ENCODE measurements at regions not wholly inside any gene's neighbourhood (a gene's known extent, or its start where the extent isn't known, plus 50 kb on each side); places are given as distances from the start of the nearest gene placed in this dataset.

GRCh38 chr6:79864421-79864820 lies 82.9 kb downstream of the ELOVL4 start:
- no peak for DNase-seq (ENCODE audit: low spot score)

DNA sequence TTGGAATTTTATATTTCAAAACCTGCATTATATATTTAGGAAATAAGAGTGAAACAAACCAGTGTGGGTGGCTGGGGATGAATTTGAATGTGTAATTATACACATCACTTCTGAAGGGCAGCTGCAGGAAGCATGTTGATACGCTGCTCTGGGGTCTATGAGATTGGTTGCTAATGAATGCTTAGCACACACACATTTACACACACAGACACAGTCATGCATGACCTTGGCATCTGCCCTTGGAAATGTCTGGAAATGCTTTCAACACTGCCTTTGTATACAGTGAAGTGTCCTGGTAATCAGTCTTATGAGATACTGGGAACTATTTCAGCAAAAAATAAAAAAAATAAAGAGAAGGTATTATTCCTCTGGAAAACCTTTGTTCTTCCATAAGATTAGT lies 83.4 kb downstream of the ELOVL4 start:
- DNase-seq (ENCODE audit: low spot score): no peak

- no peak for DNase-seq (ENCODE audit: low spot score)
Observed at GRCh38 chr6:79863566-79863965, 83.8 kb downstream of the ELOVL4 start.

DNA sequence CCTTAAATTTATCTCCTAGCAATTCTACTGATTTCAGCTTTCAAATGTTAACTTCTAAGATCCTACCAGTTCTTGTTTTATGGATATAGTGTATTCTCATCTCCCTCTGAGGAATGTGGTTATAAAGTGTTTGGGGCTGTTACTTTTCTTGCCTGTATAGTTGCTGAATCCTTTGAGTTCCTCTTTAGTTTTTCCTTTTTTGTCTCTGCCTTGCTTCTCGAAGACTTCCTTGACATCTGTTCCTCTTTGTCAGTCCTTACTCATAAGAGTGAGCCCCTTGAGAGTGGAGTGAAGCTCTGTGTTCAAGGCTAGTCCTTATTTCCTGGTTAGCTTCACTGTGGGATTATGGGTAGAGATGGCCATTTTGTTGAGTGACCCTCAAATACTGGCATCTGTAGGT lies 84.6 kb downstream of the ELOVL4 start:
- DNase-seq (ENCODE audit: low spot score): no peak

- no peak for DNase-seq (ENCODE audit: low spot score)
Observed at GRCh38 chr6:79862126-79862525, 85.2 kb downstream of the ELOVL4 start.

DNA sequence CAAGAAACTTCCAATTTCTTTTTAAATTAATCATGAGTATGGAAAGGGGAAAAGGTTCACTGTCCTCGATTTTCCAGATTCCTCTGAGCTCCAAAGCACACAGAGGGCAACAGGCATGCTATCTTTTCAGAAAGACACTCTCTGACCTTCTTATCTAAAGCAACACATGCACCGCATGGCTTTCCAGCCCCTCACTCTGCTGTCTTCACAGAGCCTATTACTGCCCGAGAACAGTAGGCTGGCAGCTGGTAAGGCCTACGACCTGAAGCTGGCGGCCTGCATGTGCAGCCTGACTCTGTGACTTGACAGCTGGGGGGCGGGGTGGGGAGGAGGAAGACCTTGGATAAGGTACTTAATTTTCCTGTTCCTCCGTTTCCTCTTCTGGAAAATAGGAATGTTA lies 86.3 kb downstream of the ELOVL4 start:
- DNase-seq (ENCODE audit: low spot score): no peak

GRCh38 chr6:79847426-79847825 lies 99.9 kb downstream of the ELOVL4 start:
- no peak for DNase-seq (ENCODE audit: low spot score)

GRCh38 chr6:79842376-79843040 lies 104.8 kb downstream of the ELOVL4 start:
- DNase-seq (ENCODE audit: low spot score): no peak

- no peak for DNase-seq (ENCODE audit: low spot score)
Observed at GRCh38 chr6:79841577-79842375, 105.6 kb downstream of the ELOVL4 start.

- no peak for DNase-seq (ENCODE audit: low spot score)
Observed at GRCh38 chr6:79838851-79839250, 108.5 kb downstream of the ELOVL4 start.

- DNase-seq (ENCODE audit: low spot score): no peak
Observed at GRCh38 chr6:79833964-79834284, 113.4 kb downstream of the ELOVL4 start.

- DNase-seq (ENCODE audit: low spot score): no peak
Observed at GRCh38 chr6:79833264-79833963, 113.9 kb downstream of the ELOVL4 start.

DNA sequence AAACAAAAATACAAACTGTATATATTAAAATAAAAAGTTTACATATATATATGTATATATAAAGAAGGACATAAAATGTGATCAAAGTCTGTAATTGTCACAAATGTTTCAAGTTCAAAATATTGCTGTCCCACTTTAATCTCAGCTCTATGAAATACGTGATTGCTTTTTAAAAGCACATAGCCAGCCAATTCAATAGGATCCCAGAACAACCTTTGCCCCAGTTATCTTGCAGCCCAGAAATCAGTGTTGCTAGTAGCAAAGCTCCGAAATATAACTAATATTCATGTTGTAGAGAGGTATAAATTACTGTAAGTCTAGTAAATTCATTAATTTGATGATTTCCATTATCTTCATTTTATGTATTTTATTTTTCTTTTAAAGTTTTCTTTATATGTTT lies 114.6 kb downstream of the ELOVL4 start:
- no peak for DNase-seq (ENCODE audit: low spot score)

DNA sequence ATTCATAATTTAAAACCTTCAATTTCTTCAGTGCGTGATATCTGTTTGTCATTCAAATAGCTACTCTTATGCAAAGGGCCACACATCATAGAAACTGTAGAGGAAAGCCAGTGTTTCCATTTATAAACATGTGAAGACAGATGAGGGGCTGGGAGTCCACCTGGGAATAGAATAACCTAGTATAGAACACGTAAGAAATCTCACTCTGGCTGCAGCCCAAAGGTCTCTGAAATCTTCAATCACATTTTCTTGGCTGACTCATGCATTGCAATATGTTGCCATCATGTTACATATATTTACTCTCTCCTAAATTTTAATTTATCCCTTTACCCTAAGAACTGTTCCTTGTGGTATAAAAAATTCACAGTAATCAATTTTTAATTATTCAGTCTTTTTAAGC lies 123.2 kb downstream of the ELOVL4 start:
- DNase-seq (ENCODE audit: low spot score): no peak

GRCh38 chr6:79821859-79822258 lies 125.5 kb downstream of the ELOVL4 start:
- no peak for DNase-seq (ENCODE audit: low spot score)

DNA sequence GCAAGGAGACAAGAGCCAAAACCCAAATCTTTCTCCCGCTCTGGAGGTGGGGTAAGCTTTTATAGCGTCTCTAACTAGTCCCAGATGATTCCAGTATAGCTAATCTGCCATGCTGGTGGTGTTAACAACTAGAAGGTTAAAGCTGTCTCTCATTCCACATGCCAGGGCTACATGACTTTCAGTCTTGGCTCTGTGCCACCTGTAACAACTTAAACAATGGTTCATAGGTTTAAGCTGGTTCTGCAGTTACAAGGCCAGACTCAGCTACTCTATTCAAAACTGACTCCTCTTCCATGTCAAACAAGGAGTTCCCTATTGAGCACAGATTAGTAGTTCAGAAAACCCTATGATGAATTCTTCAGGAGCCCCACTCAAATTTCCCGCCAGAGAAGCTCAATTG lies 128.9 kb downstream of the ELOVL4 start:
- no peak for DNase-seq (ENCODE audit: low spot score)

GRCh38 chr6:79814940-79815339 lies 132.4 kb downstream of the ELOVL4 start:
- DNase-seq (ENCODE audit: low spot score): no peak

DNA sequence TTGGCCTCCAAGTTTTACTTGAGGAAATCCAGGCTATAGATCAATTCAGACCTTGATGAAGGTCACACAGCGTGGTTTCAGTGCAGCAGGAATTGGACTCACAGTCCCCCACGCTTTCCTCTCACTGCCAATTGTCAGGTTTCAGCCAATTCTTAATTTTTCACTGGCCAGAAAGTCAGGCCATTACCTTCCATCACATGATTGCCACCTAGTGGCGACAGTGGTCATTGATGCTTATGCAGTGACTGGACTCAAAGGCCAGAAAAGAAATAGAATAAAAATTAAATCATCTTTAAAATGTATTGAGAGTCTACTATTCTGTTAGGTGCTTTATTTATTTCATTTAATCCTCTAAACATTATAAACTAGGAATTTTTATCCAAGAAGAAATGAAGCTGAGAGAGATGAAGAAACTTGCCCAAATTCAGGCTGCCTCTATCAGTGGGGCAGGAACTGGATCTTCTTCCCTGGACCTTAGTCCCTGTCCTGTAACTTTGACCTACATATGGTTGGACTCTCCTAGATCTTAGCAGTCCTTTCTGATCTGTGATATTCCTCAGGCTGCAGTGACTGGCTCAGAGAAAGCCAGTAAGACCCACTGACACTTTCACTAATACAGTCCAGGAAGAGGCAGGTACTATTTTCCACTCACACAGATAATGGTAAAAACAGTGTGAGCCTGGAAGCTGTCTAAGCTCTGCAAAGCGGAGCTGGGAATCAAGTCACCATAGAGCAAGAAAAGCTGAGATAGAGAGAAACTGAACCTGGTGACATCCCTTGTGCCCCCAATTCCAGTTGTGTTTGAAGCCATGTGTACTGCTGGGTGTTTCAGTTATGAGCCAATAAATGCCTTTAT lies 133.3 kb downstream of the ELOVL4 start:
- DNase-seq (ENCODE audit: low spot score): peak; percentile 53

DNA sequence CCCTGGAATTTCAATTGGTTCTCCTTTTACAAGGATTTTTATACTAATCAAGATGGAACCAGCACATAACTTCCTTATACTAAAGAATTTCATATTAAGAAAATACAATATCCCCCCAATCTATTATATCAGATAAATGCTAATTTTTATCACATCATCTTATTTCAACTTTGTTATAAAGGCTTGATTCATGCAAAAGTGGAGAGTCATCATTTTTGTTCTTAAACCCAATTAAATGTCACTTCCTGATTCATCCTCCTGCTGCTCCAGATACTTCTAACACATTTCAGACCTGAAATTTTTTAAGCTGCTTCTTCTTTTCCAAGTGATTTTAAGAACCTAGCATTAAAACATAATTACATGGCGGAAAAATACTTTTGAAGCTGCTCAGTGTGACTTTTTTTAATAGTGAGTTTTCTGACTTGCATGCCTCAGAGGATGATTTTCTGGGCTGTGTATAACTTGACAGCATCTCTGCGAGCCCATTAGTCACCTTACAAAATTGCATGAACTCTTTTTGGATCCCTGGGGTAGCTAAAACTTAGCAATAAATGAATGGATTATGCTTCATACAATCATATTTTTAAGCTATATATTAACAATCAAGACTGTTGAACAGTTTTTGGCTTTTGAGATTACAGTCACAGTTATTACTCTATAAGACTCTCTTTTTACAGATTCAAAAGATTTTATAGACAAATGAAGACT lies 134.1 kb downstream of the ELOVL4 start:
- DNase-seq (ENCODE audit: low spot score): no peak

DNA sequence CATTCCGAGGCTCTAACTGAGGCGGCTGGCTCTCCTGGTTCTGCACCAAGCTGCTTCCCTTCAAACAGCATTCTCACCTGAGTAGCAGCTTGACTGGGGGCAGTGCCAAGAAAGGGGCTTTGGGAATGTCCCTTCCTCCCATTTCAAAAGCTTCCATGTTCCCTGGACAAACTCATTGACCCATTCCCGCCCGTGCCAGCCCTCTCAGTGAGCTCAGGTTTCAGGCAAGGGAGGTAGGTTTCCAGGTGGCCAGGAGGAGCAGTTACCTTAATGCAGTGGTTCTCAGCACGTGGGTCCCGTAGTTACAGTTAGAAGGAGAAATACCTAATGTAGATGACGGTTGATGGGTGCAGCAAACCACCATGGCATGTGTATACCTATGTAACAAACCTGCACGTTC lies 135.2 kb downstream of the ELOVL4 start:
- DNase-seq (ENCODE audit: low spot score): no peak

- no peak for DNase-seq (ENCODE audit: low spot score)
Observed at GRCh38 chr6:79810871-79811270, 136.5 kb downstream of the ELOVL4 start.
